Vagina (tissue), 2 donors: ENCODE measurements at regions not wholly inside any gene's neighbourhood (a gene's known extent, or its start where the extent isn't known, plus 50 kb on each side); places are given as distances from the start of the nearest gene placed in this dataset.
A peak's percentile ranks its signal among the peaks of the same experiment; 100 is the strongest.

Experiments used
- CTCF ChIP-seq, 3 experiments: fragments of 450-650 bp in 2 of 3; fragments of 200-600 bp in 1 of 3; sonication (generic) in 1 of 3; IDR thresholded peaks; one replicate each; pipeline ENCODE4 v1.5.1; 2017 to 2019; ENCODE audit warnings: antibody characterized with exemption in 3 of 3, mild to moderate bottlenecking in 2 of 3, moderate library complexity in 2 of 3
- POLR2A ChIP-seq, 2 donors: fragments of 450-650 bp; IDR thresholded peaks; one replicate each; pipeline ENCODE4 v1.6.1; 2017; ENCODE audit warnings: antibody characterized with exemption in 2 of 2, mild to moderate bottlenecking in 2 of 2, moderate library complexity in 2 of 2
- POLR2AphosphoS5 ChIP-seq, 2 donors: sonication (generic); formaldehyde crosslinking; IDR thresholded peaks; one replicate each; pipeline ENCODE4 v1.9.0; 2017; ENCODE audit warnings: antibody characterized with exemption in 2 of 2, mild to moderate bottlenecking in 2 of 2, low read depth in 1 of 2; ENCODE audit not compliant: insufficient read depth in 1 of 2

- TF ChIP-seq POLR2A (IDR thresholded peaks at IDR 0.05) (no peak), CTCF (IDR thresholded peaks at IDR 0.05) (peak; percentile 24 to 60 (median 56)), POLR2AphosphoS5 (IDR thresholded peaks at IDR 0.05; ENCODE audit: insufficient read depth in 1 of 2, low read depth in 1 of 2) (no peak)
These were observed 58.2 kb upstream of the NKX2-2 start for GRCh38 chr20:21571841-21572690.
